BE2C (cell line): ENCODE measurements at regions not wholly inside any gene's neighbourhood (a gene's known extent, or its start where the extent isn't known, plus 50 kb on each side); places are given as distances from the start of the nearest gene placed in this dataset.

Source experiments
- DNase-seq: peaks from one replicate; pipeline ENCODE4 v3.0.0-alpha.2; 2020
- H3K27me3 ChIP-seq: fragments of 250-450 bp; sonication (Bioruptor Pico); 2 replicates; pipeline ENCODE4 v1.5.1; 2020; ENCODE audit warnings: mild to moderate bottlenecking
- H3K36me3 ChIP-seq: fragments of 250-450 bp; sonication (Bioruptor Pico); 2 replicates; pipeline ENCODE4 v1.5.1; 2020; ENCODE audit warnings: mild to moderate bottlenecking
- H3K4me1 ChIP-seq: fragments of 250-450 bp; sonication (Bioruptor Pico); 2 replicates; pipeline ENCODE4 v1.5.1; 2020
- H3K4me3 ChIP-seq: 2 replicates; pipeline ENCODE4 v1.5.1; 2011; ENCODE audit warnings: low read depth, low read length
- H3K9me3 ChIP-seq: fragments of 250-450 bp; sonication (Bioruptor Pico); 2 replicates; pipeline ENCODE4 v1.5.1; 2020
- TF ChIP-seq, protein P1 (sequence below): IDR thresholded peaks from 2 replicates; pipeline ENCODE4 v1.5.1; 2012; ENCODE audit warnings: mild to moderate bottlenecking, low read depth, low read length

- TF ChIP-seq, protein P1, sequence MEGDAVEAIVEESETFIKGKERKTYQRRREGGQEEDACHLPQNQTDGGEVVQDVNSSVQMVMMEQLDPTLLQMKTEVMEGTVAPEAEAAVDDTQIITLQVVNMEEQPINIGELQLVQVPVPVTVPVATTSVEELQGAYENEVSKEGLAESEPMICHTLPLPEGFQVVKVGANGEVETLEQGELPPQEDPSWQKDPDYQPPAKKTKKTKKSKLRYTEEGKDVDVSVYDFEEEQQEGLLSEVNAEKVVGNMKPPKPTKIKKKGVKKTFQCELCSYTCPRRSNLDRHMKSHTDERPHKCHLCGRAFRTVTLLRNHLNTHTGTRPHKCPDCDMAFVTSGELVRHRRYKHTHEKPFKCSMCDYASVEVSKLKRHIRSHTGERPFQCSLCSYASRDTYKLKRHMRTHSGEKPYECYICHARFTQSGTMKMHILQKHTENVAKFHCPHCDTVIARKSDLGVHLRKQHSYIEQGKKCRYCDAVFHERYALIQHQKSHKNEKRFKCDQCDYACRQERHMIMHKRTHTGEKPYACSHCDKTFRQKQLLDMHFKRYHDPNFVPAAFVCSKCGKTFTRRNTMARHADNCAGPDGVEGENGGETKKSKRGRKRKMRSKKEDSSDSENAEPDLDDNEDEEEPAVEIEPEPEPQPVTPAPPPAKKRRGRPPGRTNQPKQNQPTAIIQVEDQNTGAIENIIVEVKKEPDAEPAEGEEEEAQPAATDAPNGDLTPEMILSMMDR = no peak
- Histone ChIP-seq H3K4me3 (no peak overlapping the region), H3K4me1 (peaks cover 27% of the 10 kb centered on the region), H3K9me3 (no peaks in the 10 kb centered on the region), H3K36me3 (peaks cover 5% of the 10 kb centered on the region; the same call in 1 of the 2 replicates), H3K27me3 (no peaks in the 10 kb centered on the region)
- no peak for DNase-seq
Measured at GRCh38 chr16:85210423-85211169, 98.3 kb upstream of the CIBAR2 start.

GRCh38 chr16:85211271-85211801, 99.1 kb upstream of the CIBAR2 start:
- Histone ChIP-seq H3K36me3 (peaks cover 5% of the 10 kb centered on the region; the same call in 1 of the 2 replicates), H3K27me3 (no peaks in the 10 kb centered on the region), H3K9me3 (no peaks in the 10 kb centered on the region), H3K4me3 (no peak overlapping the region), H3K4me1 (peaks cover 20% of the 10 kb centered on the region)
- TF ChIP-seq, protein P1 = no peak
- no peak for DNase-seq

DNA sequence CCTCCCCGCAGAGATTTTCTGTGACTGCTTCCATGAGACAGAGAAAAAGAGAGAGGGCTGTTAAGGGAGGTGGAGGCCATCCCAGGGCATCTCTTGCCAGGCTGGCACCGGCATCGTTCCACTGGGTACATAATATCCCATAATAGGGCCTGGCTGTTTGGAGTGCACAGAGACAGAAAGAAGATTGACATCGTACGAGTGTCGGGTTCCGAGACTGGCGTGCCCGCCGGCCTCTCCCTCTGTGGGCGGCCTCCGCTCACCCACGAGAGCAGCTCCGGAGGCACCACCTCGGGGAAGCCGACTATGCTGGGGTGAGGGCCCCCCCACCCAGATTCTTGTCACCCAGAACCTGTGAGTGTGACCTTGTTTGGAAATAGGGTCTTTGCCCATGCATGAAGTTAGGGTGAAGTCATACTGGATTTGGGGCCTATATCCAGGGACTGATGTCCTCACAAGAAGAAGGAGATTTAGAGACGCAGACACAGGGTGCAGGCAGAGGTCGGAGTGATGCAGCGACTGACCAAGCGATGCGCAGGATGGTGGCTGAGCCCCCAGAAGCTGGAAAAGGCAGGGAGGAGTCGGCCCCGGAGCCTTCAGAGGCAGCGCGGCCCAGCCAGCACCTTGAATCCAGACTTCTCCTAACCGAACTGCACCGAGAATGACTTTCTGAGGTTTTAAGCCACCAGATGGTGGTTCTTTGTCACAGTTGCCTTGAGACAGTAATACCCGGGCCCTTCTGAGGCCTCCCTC, 101.8 kb upstream of the CIBAR2 start:
- Histone ChIP-seq H3K36me3 (peaks cover under 1% of the 10 kb centered on the region; the same call in 1 of the 2 replicates), H3K27me3 (no peaks in the 10 kb centered on the region), H3K9me3 (no peaks in the 10 kb centered on the region), H3K4me1 (peaks cover 10% of the 10 kb centered on the region), H3K4me3 (no peak overlapping the region)
- TF ChIP-seq, protein P1 = no peak
- no peak for DNase-seq

- Histone ChIP-seq H3K36me3 (no peaks in the 10 kb centered on the region), H3K4me1 (peaks cover 17% of the 10 kb centered on the region), H3K9me3 (no peaks in the 10 kb centered on the region), H3K27me3 (no peaks in the 10 kb centered on the region), H3K4me3 (no peak overlapping the region)
- TF ChIP-seq, protein P1 = no peak
- no peak for DNase-seq
Measured at GRCh38 chr16:85215478-85216118, 103.3 kb upstream of the CIBAR2 start.

DNA sequence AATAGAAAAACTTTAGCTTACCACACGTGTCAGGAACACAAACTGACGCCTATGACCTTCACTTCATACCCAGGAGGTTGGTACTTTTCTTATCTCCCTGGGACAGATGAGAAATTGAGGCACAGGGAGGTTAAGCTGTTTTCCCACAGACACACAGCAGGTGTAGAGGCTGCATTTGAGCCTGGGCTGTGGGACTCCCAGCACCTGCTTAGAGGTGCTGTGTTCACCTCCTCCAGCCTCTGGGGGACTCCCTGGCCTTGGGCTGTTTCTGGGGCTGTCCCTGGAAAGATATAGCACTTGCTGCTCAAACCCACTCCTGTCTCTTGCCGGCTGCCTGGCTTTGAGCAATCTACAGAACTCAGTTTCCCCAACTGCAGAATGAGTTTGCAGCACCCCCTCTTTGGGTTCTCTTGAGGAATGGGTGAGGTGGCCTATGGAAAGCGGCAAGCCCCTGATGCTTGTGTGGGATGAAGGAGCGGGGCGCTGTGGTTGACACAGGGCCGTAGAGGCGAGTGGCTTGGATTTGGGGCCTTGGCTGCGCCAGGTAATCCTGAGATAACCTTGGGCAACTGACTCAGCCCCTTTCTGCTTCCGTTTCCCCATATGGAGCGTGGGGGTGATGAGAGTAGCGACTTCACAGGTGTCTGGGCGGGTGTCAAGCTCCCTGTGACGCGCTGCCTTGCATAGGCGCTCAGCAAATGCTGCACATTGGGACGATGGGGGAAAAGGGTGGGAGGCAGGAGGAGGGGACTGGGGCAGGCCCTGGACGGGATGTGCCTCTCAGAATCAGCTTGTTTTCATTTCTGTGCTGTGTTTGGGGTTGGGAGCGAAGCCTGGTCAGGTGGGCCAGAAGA, 104.5 kb upstream of the CIBAR2 start:
- Histone ChIP-seq H3K4me1 (peaks cover 27% of the 10 kb centered on the region), H3K4me3 (no peak overlapping the region), H3K9me3 (no peaks in the 10 kb centered on the region), H3K27me3 (no peaks in the 10 kb centered on the region), H3K36me3 (no peaks in the 10 kb centered on the region)
- no peak for DNase-seq
- TF ChIP-seq, protein P1 = no peak
